HG02885 (cell line): ENCODE measurements at regions not wholly inside any gene's neighbourhood (a gene's known extent, or its start where the extent isn't known, plus 50 kb on each side); places are given as distances from the start of the nearest gene placed in this dataset.
A peak's percentile ranks its signal among the peaks of the same experiment; 100 is the strongest.

Experiments
- ATAC-seq: cut with Tn5 transposase; IDR thresholded peaks from one replicate; pipeline ENCODE4 v1.9.1; 2021; ENCODE audit warnings: mild to moderate bottlenecking; ENCODE audit not compliant: unreplicated experiment, poor library complexity

- no peak for ATAC-seq
Measured at GRCh38 chr3:150223558-150223957, 184.5 kb upstream of the TSC22D2 start.

GRCh38 chr3:150222691-150223489 lies 185.2 kb upstream of the TSC22D2 start:
- no peak for ATAC-seq

- ATAC-seq: no peak
Measured at GRCh38 chr3:150221904-150222523, 186.1 kb upstream of the TSC22D2 start.

- no peak for ATAC-seq
Measured at GRCh38 chr3:150220799-150221198, 187.3 kb upstream of the TSC22D2 start.

GRCh38 chr3:150220041-150220440 lies 188.1 kb upstream of the TSC22D2 start:
- no peak for ATAC-seq

- ATAC-seq: no peak
Measured at GRCh38 chr3:150218841-150219240, 189.3 kb upstream of the TSC22D2 start.

GRCh38 chr3:150218236-150218635 lies 189.9 kb upstream of the TSC22D2 start:
- no peak for ATAC-seq

GRCh38 chr3:150217691-150218090 lies 190.4 kb upstream of the TSC22D2 start:
- no peak for ATAC-seq

- no peak for ATAC-seq
Measured at GRCh38 chr3:150216866-150217600, 191.1 kb upstream of the TSC22D2 start.

- no peak for ATAC-seq
Measured at GRCh38 chr3:150216041-150216811, 191.9 kb upstream of the TSC22D2 start.

GRCh38 chr3:150215616-150216015 lies 192.5 kb upstream of the TSC22D2 start:
- no peak for ATAC-seq

- no peak for ATAC-seq
Measured at GRCh38 chr3:150213577-150213976, 194.5 kb upstream of the TSC22D2 start.

GRCh38 chr3:150210461-150211110 lies 197.5 kb upstream of the TSC22D2 start:
- ATAC-seq: no peak

GRCh38 chr3:150203273-150203672 lies 204.8 kb upstream of the TSC22D2 start:
- ATAC-seq: peak; percentile 63

GRCh38 chr3:150202711-150203110 lies 205.4 kb upstream of the TSC22D2 start:
- no peak for ATAC-seq

- no peak for ATAC-seq
Measured at GRCh38 chr3:150194957-150195356, 213.1 kb upstream of the TSC22D2 start.

GRCh38 chr3:150194513-150194912 lies 213.6 kb upstream of the TSC22D2 start:
- no peak for ATAC-seq

GRCh38 chr3:150184426-150185071 lies 213.9 kb upstream of the PFN2 start:
- ATAC-seq: no peak

GRCh38 chr3:150183678-150184425 lies 213.2 kb upstream of the PFN2 start:
- peak; percentile 93 for ATAC-seq
